ENCODE measurements at regions not wholly inside any gene's neighbourhood (a gene's known extent, or its start where the extent isn't known, plus 50 kb on each side); places are given as distances from the start of the nearest gene placed in this dataset.

GRCh38 chr3:71997066-71997653 lies 212.2 kb upstream of the PROK2 start:
- no peak for DNase-seq
- ChIA-PET CTCF (interaction anchor here (1.7 kb wide), 1 partner anchor 13 kb away, joined by 5 read pairs; no protein-coding TSS in a partner anchor), POLR2A (no interaction called here)
- Mint-ChIP-seq H3K36me3 (ENCODE audit: low read depth) (peaks cover 4% of the 10 kb centered on the region), H3K9me3 (peaks cover 9% of the 10 kb centered on the region), H3K27me3 (no peaks in the 10 kb centered on the region), H3K27ac (peak overlapping the region; percentile 2), H3K4me1 (peaks cover 25% of the 10 kb centered on the region), H3K4me3 (no peak overlapping the region)

GRCh38 chr3:71994906-71995305 lies 210.0 kb upstream of the PROK2 start:
- no peak overlapping the region for H3K27ac Mint-ChIP-seq
- H3K4me3 Mint-ChIP-seq: no peak overlapping the region
- ChIA-PET POLR2A (no interaction called here), CTCF (interaction anchor here (2.7 kb wide), 1 partner anchor 10 kb away, joined by 8 read pairs; no protein-coding TSS in a partner anchor)
- H3K4me1 Mint-ChIP-seq: peaks cover 25% of the 10 kb centered on the region
- H3K27me3 Mint-ChIP-seq: no peaks in the 10 kb centered on the region
- no peak for DNase-seq
- H3K36me3 Mint-ChIP-seq (ENCODE audit: low read depth): peaks cover 5% of the 10 kb centered on the region
- peaks cover 17% of the 10 kb centered on the region for H3K9me3 Mint-ChIP-seq

GRCh38 chr3:71994203-71994602 lies 209.3 kb upstream of the PROK2 start:
- Mint-ChIP-seq H3K4me1 (peaks cover 22% of the 10 kb centered on the region), H3K27me3 (no peaks in the 10 kb centered on the region), H3K9me3 (peaks cover 20% of the 10 kb centered on the region), H3K27ac (no peak overlapping the region), H3K4me3 (no peak overlapping the region), H3K36me3 (ENCODE audit: low read depth) (peaks cover 5% of the 10 kb centered on the region)
- DNase-seq: no peak
- POLR2A ChIA-PET: no interaction called here
- CTCF ChIA-PET: interaction anchor here (1.0 to 2.7 kb wide), 2 partner anchors 9 to 10 kb away, joined by 3 to 8 read pairs; no protein-coding TSS in a partner anchor

- ChIA-PET CTCF (no interaction called here), POLR2A (no interaction called here)
- Mint-ChIP-seq H3K9me3 (peaks cover 20% of the 10 kb centered on the region), H3K4me3 (no peak overlapping the region), H3K36me3 (ENCODE audit: low read depth) (peaks cover 5% of the 10 kb centered on the region), H3K27ac (no peak overlapping the region), H3K4me1 (peaks cover 24% of the 10 kb centered on the region), H3K27me3 (no peaks in the 10 kb centered on the region)
- no peak for DNase-seq
Observed at GRCh38 chr3:71991681-71992080, 206.7 kb upstream of the PROK2 start.

GRCh38 chr3:71991046-71991445 lies 206.1 kb upstream of the PROK2 start:
- no peak for DNase-seq
- Mint-ChIP-seq H3K9me3 (peaks cover 20% of the 10 kb centered on the region), H3K4me1 (peaks cover 24% of the 10 kb centered on the region), H3K27ac (no peak overlapping the region), H3K4me3 (no peak overlapping the region), H3K36me3 (ENCODE audit: low read depth) (peaks cover 5% of the 10 kb centered on the region), H3K27me3 (no peaks in the 10 kb centered on the region)
- POLR2A ChIA-PET: no interaction called here
- CTCF ChIA-PET: interaction anchor here (1.8 kb wide), 1 partner anchor 13 kb away, joined by 5 read pairs; no protein-coding TSS in a partner anchor

- DNase-seq: no peak
- Mint-ChIP-seq H3K9me3 (peaks cover 20% of the 10 kb centered on the region), H3K4me3 (no peak overlapping the region), H3K4me1 (peaks cover 27% of the 10 kb centered on the region), H3K27ac (no peak overlapping the region), H3K36me3 (ENCODE audit: low read depth) (peaks cover 5% of the 10 kb centered on the region), H3K27me3 (no peaks in the 10 kb centered on the region)
- ChIA-PET POLR2A (no interaction called here), CTCF (interaction anchor here (1.8 kb wide), 1 partner anchor 13 kb away, joined by 5 read pairs; no protein-coding TSS in a partner anchor)
Observed at GRCh38 chr3:71990545-71990944, 205.6 kb upstream of the PROK2 start.

GRCh38 chr3:71989165-71989564 lies 204.2 kb upstream of the PROK2 start:
- no peak for DNase-seq
- ChIA-PET CTCF (interaction anchor here (0.8 to 1.7 kb wide), 2 partner anchors 13 to 19 kb away, joined by 3 read pairs; no protein-coding TSS in a partner anchor), POLR2A (no interaction called here)
- Mint-ChIP-seq H3K27ac (no peak overlapping the region), H3K36me3 (ENCODE audit: low read depth) (peaks cover 3% of the 10 kb centered on the region), H3K9me3 (peaks cover 17% of the 10 kb centered on the region), H3K4me1 (peaks cover 31% of the 10 kb centered on the region), H3K4me3 (no peak overlapping the region), H3K27me3 (no peaks in the 10 kb centered on the region)

- no peak overlapping the region for H3K27ac Mint-ChIP-seq
- POLR2A ChIA-PET: no interaction called here
- no peak overlapping the region for H3K4me3 Mint-ChIP-seq
Observed at GRCh38 chr3:71987828-71988227, 202.9 kb upstream of the PROK2 start.

GRCh38 chr3:71987089-71987735 lies 202.3 kb upstream of the PROK2 start:
- Mint-ChIP-seq H3K4me1 (peaks cover 39% of the 10 kb centered on the region), H3K4me3 (no peak overlapping the region), H3K36me3 (ENCODE audit: low read depth) (peaks cover 1% of the 10 kb centered on the region), H3K9me3 (peaks cover 11% of the 10 kb centered on the region), H3K27ac (no peak overlapping the region), H3K27me3 (no peaks in the 10 kb centered on the region)
- POLR2A ChIA-PET: no interaction called here
- DNase-seq: no peak
- CTCF ChIA-PET: interaction anchor here (0.6 to 1.6 kb wide), 2 partner anchors 14 to 26 kb away, joined by 3 to 5 read pairs; no protein-coding TSS in a partner anchor

More at GRCh38 chr3:71987828-71988227, 202.9 kb upstream of the PROK2 start:
- Mint-ChIP-seq H3K36me3 (ENCODE audit: low read depth) (peaks cover 3% of the 10 kb centered on the region), H3K27me3 (no peaks in the 10 kb centered on the region), H3K4me1 (peaks cover 33% of the 10 kb centered on the region), H3K9me3 (peaks cover 12% of the 10 kb centered on the region)
- no peak for DNase-seq
- CTCF ChIA-PET: interaction anchor here (0.6 to 1.7 kb wide), 3 partner anchors 11 to 14 kb away, joined by 3 to 5 read pairs (median 3); no protein-coding TSS in a partner anchor

GRCh38 chr3:71986606-71987005 lies 201.7 kb upstream of the PROK2 start:
- DNase-seq: no peak
- CTCF ChIA-PET: interaction anchor here (0.6 kb wide), 1 partner anchor 26 kb away, joined by 3 read pairs; no protein-coding TSS in a partner anchor
- POLR2A ChIA-PET: no interaction called here
- H3K9me3 Mint-ChIP-seq: peaks cover 10% of the 10 kb centered on the region
- H3K27me3 Mint-ChIP-seq: no peaks in the 10 kb centered on the region
- H3K4me1 Mint-ChIP-seq: peaks cover 42% of the 10 kb centered on the region
- no peak overlapping the region for H3K4me3 Mint-ChIP-seq
- peaks cover 1% of the 10 kb centered on the region for H3K36me3 Mint-ChIP-seq (ENCODE audit: low read depth)
- H3K27ac Mint-ChIP-seq: no peak overlapping the region

GRCh38 chr3:71984843-71985613 lies 200.1 kb upstream of the PROK2 start:
- no peak overlapping the region for H3K4me3 Mint-ChIP-seq
- DNase-seq: peak; percentile 13
- H3K36me3 Mint-ChIP-seq (ENCODE audit: low read depth): peaks cover 2% of the 10 kb centered on the region
- H3K4me1 Mint-ChIP-seq: peaks cover 50% of the 10 kb centered on the region
- ChIA-PET CTCF (interaction anchor here (0.6 to 1.7 kb wide), 8 partner anchors 7 to 617 kb away, joined by 3 to 8 read pairs (median 4); no protein-coding TSS in a partner anchor), POLR2A (interaction anchor here (0.6 kb wide), 1 partner anchor 30 kb away, joined by 4 read pairs; no protein-coding TSS in a partner anchor)
- H3K27me3 Mint-ChIP-seq: no peaks in the 10 kb centered on the region
- H3K9me3 Mint-ChIP-seq: peaks cover 10% of the 10 kb centered on the region
- peak overlapping the region; percentile 42 for H3K27ac Mint-ChIP-seq

GRCh38 chr3:71983694-71984093 lies 198.7 kb upstream of the PROK2 start:
- H3K27me3 Mint-ChIP-seq: no peaks in the 10 kb centered on the region
- CTCF ChIA-PET: interaction anchor here (0.8 to 1.7 kb wide), 8 partner anchors 9 to 117 kb away, joined by 3 to 8 read pairs (median 4); no protein-coding TSS in a partner anchor
- H3K4me1 Mint-ChIP-seq: peaks cover 58% of the 10 kb centered on the region
- DNase-seq: no peak
- POLR2A ChIA-PET: interaction anchor here (0.6 kb wide), 1 partner anchor 31 kb away, joined by 3 read pairs; no protein-coding TSS in a partner anchor
- peak overlapping the region; percentile 3 for H3K27ac Mint-ChIP-seq
- peaks cover 7% of the 10 kb centered on the region for H3K9me3 Mint-ChIP-seq
- H3K4me3 Mint-ChIP-seq: no peak overlapping the region
- peaks cover 2% of the 10 kb centered on the region for H3K36me3 Mint-ChIP-seq (ENCODE audit: low read depth)
